NCI-H2081 (cell line): ENCODE measurements at regions not wholly inside any gene's neighbourhood (a gene's known extent, or its start where the extent isn't known, plus 50 kb on each side); places are given as distances from the start of the nearest gene placed in this dataset.
"Not testable (repeated sequence)": the region's sequence is repeated elsewhere in the genome, so short reads cannot be mapped to it uniquely, and the experiment has no call there.

Source experiments
- DNase-seq, 2 experiments: peaks; one replicate each; lab custom pipeline; 2025; lab: John Stamatoyannopoulos, UW

DNA sequence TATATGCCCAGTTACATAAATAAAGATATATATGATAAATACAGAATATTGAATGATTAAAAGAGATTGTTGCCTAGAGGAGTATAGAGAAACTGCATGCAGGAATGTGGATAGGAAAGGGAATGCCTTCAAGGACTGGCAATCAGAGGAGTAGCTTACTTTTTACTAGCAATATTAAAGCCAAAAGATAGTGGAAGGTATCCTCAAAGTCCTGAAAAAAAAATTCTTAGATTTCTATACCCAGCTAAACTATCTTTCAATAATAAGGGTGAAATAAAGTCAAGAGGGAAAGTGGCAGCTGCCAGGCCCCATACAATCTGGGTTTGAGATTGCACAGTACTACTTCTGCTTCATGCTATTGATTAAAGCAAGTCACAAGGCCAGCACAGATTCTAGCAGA, 733.2 kb downstream of the GATA3 start:
- DNase-seq: no peak

DNA sequence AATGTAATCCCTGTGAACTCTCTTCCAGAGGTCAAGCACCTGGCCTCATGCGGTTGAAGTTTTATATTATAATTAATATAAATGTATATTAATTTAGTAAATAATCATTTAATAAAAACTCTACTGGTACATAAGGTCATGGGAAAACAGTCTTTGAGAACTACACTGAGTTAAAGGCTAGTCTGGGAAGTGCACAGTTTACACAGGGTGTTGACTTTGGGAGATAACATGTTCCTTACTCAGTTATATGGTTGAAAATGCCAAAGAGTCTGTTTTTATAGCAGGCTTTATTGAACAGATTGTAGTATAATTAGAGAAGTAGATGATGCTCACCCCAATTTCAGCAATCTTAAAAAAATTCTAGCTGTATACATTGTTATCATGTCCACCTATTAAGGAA, 735.9 kb downstream of the GATA3 start:
- no peak for DNase-seq

DNA sequence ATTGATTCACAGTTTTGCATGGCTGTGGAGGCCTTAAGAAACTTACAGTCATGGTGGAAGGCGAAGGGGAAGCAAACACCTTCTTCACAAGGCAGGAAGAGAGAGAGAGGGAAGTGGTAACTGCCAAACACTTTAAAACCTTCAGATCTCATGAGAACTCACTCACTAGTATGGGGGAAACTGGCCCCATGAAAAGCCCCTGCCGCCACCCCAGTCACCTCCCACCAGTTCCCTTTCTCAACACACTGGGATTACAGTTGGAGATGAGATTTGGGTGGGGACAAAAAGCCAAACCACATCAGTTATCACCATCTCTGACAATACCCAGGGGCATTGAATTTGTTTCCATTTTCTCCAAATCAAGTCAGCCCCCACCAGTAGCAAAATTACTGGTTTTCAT, 740.4 kb downstream of the GATA3 start:
- no peak for DNase-seq

DNA sequence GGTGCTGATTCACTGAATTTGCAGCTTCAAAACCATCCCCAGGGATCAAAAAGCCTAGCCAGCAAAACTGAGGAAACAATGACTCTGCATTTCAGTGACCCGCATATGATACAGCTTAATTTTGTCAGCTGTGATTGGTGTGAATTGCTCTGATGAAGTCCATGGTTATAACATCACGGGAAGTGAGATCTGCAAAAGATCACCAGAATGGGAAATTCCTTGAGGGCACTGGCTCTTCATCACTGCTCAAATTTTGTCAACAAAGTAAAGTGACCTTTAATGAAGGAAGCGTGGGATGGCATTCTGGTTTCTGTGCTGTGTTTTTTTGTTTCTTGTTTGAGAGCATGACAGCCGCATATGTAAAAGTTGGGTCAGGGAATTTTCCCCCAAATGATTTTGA, 745.9 kb downstream of the GATA3 start:
- DNase-seq: no peak

DNA sequence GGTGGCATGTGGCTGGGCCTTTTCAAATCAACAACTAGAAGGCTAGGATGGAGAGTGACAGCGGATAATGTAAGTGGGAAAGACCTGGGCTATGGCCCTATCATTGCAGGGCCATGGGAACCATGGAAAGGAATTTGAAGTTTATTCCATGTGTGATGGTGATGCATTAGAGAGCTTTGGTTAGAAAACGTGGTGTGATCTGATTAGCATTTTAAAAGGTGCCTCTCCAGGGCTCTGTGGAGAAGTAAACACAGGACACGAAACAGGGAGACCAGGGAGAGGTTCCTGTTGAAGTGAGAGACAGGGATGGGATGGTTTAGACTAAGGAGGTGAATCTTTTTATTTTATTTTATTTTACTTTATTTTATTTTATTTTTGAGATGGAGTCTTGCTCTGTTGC, 749.5 kb downstream of the GATA3 start:
- no peak for DNase-seq

DNA sequence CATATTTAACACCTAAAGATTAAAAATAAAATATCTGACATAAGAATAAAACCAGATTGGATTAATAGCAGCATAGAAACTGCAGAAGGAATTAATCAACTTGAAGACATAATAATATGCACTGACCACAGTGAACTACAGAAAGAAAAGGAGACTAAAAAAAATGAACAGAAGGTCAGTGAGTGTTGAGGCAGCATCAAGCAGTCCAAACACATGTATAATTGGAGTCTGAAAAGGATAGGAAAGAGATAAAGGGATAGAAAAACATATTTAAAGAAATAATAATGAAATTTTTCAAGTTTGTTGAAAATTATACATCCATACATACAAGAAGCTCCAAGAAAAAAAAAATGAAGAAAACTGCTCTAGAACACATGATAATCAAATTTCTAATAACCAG, 756.2 kb downstream of the GATA3 start:
- no peak for DNase-seq

DNA sequence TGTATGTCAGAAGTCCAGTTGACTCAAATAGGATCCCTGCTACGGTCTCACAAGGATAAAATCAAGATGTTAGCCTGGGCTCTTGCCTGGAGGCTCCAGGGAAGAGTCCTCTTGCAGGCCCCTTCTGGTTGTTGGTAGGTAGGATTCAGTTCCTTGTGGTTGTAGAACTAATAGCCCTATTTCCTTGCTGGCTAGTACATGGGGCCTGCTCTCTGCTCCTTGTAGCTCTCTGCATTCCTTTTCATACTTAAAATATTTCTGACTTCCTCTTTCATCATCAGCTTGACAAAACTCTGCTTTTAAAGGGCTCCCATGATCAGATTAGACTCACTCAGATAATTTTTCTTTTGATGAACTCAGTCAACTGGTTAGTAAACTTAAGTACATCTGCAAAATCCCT, 756.7 kb downstream of the GATA3 start:
- DNase-seq: no peak

DNA sequence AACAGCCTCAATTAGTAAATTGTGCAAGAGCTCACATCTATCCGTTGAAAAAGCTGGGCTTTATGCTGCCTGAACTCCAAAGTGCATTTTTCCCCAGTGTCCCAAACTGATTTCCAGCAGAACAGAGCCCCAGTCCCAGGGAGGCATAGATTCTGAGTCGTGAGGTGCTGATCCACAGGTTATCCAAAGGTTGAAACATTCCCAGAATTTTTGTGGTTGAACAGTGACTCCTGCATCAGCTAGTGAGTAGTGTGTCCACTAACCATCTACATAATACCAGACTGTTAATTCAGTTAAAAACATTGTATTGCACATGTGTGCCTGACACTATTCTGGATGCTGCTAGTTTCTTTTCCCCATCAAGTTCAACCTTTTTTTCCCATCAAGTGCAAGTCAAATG, 761.5 kb downstream of the GATA3 start:
- no peak for DNase-seq

DNA sequence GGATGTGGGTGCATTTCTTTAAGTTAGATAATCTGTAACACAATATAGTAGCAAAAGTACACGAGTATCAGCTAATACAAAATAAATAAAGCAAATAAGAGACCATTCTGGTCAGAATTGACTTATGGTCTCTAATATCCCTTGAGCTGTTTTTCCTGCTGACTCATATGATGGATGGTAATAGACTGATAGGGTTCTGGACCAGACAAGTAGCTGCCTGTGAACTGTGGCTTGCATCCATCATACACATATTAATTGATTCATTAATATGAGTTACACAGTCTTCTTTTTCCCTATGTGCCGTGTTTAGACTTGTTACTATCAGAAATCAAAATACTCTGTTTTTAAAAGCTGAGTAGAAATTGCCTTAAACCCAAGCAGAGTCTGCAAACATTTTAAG, 762.8 kb downstream of the GATA3 start:
- no peak for DNase-seq

DNA sequence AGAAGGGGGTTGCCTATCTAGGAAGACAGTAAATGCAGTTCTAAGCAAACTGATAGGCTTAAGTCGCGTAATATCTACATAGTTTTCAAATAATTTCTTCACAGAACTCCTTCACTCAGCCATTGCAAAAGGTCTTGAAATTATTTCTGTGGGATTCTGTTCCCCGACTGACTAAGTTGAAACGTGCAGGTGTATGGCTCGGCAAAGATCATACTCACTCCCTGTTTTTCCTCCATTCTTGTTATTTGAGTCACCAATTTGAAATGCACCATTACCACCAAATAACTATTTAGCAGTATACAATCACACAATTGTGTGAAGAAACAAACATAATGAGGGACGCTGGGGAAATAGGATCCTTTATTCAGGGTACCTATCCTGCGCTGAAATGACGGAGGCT, 771.1 kb downstream of the GATA3 start:
- no peak for DNase-seq

DNA sequence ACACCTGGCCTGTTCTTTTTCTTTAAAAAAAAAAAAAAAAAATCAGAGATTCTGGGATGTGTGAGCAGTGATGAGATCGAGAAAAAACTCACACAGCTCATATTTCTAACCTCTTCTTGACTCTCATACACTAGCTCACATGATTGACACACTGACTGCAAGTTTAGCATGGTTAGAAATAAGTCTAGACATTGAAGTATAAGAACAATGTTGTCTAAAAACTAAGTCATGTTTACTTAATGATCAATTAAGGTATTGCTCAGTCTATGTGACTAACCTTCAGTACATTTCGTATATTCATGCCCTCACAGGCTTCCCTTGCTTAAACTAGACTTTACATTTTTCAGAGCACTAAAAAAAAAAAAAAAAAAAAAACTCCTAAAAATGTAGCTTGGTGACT, 775.1 kb downstream of the GATA3 start:
- no peak for DNase-seq

DNA sequence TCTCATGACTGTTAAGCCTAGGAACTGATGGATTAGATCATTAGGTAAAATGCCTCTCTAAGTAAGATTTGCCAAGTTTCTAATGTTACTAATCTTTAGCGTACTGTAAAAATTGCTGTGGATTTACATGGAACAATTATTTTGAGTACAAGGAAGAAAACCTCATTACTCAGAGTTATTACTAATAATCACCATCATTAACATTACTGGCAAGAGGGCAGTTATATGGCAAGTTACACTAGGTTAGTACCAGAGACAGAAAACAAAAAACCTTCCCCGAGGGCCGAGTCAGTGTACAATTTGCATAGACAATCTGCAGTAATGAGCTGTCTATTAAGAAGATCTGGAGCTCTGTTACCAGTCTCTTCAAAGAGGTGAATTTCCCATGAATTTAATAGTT, 775.6 kb downstream of the GATA3 start:
- DNase-seq: no peak

DNA sequence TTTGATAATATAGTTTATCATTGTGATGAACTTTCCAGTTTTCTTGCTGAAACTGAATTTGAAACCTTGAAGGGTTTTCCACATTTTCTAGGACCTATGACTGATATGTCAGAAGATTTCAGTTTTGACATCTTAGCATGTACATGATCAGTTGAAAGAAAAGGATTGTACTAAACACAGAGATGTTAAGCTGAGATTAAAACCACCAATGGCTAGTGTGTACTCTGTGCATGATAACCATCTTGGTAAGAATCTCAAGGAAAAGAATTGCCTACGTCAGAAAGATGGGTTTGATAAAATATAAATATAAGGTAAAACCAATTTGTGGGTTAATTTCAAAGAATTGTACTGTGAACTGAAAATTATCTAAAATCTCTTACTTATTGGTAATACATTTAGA, 776.4 kb downstream of the GATA3 start:
- no peak for DNase-seq

DNA sequence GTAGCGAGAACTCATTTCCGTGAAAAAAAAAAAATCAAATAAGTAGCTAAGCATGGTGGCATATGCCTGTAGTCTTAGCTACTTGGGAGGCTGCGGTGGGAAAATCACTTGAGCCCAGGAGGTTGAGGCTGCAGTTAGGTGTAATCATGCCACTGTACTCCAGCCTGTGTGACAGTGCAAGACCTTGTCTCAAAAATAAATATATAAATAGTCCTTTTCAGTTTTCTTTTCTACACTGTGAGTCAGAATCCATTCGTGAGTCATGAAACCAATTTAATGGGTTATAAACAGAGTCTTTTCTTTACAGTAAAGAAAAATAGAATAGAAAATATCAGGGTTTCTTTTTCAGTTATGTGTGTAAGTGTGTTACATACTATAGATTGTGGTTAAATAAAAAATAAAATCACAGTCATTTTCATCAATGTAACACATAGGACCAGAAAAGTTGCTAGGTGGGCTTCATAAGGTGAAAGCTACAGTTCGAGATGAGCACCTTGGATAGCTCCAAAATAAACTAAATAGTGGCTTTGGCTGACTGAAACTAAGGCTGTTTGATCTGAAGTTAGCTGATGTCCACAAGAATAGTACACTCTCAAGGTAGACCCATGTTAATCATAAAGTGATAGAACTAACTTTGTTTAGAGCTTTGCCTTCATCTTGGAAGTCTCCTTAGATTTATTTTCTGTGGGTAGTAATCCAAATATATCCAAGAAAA, 781.1 kb downstream of the GATA3 start:
- DNase-seq: no peak

DNA sequence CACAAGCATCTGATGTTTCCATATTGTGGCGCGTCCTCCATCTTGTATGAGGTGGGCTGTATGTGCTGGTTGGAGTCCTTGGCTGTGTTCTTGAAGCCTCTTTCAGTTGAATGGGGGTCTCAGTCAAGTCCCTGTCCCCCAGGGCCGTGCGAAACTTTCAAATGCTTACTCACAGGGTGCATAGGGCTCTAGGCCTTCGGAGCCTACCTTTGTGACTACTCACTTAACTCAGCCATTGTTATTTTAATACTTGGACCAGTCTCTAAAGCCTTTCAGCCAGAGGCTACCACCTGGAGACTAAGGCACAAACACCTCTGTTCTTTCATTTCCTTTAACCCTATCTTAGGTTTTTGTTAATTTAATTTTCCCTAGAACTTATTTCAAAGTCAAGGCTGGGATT, 785.9 kb downstream of the GATA3 start:
- DNase-seq: no peak

DNA sequence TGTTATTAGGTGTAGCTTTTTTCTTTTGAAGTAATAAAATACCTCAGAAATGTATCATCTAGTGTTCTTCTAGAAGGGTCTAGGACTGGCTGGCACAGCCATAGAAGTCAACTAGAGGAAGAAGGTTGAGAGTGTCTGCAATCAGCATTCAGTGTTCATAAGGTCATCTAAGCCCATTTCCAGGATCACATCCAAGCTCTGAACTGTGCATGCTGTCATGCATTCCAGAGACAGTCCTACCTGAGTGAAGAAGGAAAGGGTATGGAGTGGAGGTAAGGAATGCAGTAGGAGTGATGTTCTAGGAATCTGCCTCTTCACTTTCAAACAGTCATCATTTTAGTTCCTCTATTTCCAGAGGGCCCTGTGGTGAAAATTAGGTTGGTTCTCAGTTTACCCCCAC, 789.7 kb downstream of the GATA3 start:
- no peak for DNase-seq

DNA sequence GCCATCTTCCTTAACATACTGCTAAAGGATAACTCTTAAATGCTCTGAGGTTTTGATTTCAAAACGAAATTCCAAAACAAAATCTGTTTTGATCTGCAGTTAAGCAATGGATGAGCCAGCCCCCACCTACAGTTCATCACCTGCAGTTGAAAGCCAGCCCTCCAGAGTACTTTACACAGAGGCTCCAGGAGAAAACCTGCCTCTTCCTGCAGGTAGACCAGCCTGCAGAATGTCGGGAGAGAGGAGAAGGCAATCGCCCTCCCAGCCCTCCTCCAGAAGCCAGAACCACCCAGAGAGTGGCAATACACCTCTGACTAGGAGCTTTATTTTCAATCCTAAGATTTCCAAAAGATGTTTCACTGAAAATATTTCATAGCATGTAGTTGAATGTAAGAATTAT, 798.1 kb downstream of the GATA3 start:
- DNase-seq: no peak

DNA sequence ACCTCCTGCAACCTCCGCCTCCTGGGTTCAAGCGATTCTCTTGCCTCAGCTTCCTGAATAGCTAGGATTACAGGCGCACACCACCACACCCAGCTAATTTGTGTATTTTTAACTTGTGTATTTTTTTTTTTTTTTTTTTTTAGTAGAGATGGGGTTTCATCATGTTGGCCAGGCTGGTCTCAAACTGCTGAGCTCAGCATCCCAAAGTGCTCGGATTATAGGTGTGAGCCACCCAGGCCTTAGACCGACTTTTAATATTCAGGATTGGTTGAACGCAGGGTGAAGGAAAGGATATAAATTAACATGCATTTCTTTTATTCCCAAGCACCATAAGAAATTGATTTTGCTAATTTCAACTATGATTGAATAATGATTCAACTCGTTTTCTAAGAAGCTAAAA, 798.6 kb downstream of the GATA3 start:
- no peak for DNase-seq

DNA sequence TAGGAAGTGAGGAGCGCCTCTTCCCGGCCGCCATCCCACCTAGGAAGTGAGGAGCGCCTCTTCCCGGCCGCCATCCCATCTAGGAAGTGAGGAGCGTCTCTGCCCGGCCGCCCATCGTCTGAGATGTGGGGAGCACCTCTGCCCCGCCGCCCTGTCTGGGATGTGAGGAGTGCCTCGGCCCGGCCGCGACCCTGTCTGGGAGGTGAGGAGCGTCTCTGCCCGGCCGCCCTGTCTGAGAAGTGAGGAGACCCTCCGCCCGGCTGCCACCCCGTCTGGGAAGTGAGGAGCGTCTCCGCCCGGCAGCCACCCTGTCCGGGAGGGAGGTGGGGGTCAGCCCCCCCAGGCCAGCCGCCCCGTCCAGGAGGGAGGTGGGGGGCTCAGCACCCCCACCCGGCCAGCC, 814.4 kb downstream of the GATA3 start:
- not testable (repeated sequence) for DNase-seq

DNA sequence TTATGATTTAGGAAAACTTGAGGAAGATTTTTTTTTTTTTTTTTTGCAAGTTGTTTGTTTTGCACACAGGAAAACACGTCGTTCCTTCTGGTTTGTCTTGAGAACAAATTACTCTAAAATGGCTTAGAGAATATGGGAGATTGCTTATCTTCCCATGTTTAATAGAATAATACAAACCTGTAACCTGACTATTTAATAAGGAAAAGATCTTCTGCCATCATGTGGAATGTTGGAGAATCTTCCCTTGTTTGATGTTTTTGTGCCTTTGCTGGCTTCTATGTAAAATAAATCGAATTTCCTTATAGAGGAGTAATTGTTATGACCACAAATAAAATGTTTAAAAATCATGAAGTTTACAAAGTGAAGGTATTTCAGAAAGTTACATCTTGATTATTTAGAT, 818.8 kb downstream of the GATA3 start:
- no peak for DNase-seq

DNA sequence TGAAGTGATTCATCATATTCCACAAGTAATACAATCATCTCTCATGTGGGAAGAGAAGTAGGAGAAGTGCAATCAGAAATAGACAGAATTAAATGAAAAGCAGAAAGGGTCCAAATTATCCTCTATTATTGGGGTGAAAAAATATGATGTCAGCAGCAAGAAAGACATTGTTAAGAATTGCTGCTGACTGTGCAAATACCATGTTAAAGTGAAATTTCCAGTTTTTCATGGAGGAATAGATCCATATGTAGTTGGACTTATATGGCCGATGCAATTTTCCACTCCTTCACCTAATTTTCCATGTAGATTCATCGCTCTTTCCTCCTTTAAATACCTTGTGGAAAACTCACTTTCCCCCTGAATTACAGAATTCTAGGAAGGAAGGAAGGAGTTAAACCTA, 819.8 kb downstream of the GATA3 start:
- no peak for DNase-seq

DNA sequence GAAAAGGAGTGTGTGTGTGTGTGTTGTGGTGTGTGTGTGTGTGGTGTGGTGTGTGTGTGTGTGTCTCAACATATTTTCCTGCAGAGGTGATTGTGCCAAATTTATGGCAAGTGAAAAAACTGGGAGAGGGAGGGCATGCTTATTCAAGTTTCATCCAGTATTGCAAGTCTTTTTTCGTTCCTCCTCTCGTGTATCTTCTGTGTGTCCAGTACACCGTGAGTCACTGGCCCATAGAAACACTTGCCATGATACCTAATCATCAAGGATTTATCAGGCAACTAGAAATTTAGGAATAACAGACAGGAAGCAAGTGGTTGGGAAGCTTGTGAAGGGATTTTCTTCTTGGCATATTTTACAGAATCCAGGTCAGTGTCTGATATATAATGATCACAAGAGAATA, 820.5 kb downstream of the GATA3 start:
- no peak for DNase-seq

DNA sequence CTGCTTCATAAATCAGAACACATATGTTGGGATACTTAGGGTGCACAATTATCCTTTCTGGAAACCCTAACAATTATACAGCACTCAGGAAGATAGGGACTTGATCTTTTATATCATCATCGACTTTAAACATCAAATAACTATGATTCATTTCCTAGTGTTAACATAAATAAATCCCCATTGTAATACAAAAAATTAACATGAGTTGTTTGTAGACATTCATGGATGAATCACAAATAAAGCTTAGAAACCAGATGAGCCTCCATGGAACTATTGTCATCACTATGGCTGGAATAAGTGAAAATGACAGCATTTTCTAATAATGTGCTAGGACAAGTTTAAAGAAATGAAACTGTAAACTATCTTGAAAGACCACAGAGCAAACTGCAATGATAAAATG, 821.7 kb downstream of the GATA3 start:
- no peak for DNase-seq

DNA sequence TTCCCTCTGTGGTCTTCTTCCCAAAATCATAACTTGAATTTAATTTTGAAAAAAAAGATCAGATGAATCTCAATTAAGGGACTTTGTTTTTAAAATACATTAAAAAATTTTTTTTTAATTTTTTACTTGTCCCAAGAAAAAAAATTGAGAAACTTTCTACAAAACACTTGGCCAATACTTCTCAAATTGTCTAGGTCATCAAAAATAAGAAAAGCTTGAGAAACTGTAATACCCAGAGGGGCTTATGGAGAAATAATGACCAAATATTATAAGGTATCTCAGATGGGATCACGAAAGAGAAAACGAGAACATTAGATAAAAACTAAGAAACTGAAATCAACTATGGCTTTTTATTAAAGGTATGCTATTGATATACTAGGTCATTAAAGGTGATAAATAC, 835.0 kb downstream of the GATA3 start:
- DNase-seq: no peak

DNA sequence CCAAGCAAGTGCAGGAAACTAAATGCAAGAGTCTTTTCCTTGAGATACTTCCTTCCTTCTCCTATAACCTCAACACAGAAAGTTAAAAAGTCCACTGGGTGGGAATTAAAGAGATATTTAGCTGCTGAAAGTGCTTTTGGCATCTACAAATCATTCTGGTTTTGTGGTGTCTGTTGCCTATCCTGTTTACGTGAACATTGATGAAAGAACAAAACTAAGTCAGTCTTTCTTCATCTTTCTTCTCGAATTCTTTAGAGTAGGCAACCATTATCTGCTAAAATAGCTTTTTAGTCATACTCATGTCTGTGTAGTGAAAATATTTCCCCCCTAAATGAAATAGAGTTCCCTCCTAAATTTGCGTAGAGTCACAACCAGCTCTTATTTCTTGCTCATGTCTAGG, 838.6 kb downstream of the GATA3 start:
- no peak for DNase-seq
